Mesenchymal stem cell (in vitro differentiated cells and primary cell): ENCODE measurements at regions not wholly inside any gene's neighbourhood (a gene's known extent, or its start where the extent isn't known, plus 50 kb on each side); places are given as distances from the start of the nearest gene placed in this dataset.
"Not testable (repeated sequence)": the region's sequence is repeated elsewhere in the genome, so short reads cannot be mapped to it uniquely, and the experiment has no call there.

Experiments used
- DNase-seq: peaks from one replicate; pipeline ENCODE4 v3.0.0-alpha.2; 2013
- H2AFZ ChIP-seq: one replicate; pipeline ENCODE4 v1.6.1; 2013; ENCODE audit warnings: low read depth, mild to moderate bottlenecking, control low read depth, inconsistent platforms, low read length, moderate library complexity
- H2AK5ac ChIP-seq: 2 replicates; pipeline ENCODE4 v1.6.1; 2013; ENCODE audit warnings: low read length, moderate library complexity, mild to moderate bottlenecking, inconsistent platforms; ENCODE audit not compliant: severe bottlenecking
- H2BK120ac ChIP-seq: one replicate; pipeline ENCODE4 v1.6.1; 2013; ENCODE audit warnings: low read depth, mild to moderate bottlenecking, inconsistent platforms, low read length, moderate library complexity
- H2BK12ac ChIP-seq, 2 experiments: one replicate each; pipeline ENCODE4 v1.6.1; 2013; ENCODE audit warnings: inconsistent platforms in 2 of 2, low read length in 2 of 2, mild to moderate bottlenecking in 2 of 2, moderate library complexity in 2 of 2, control low read depth in 1 of 2
- H2BK15ac ChIP-seq: one replicate; pipeline ENCODE4 v1.6.1; 2013; ENCODE audit warnings: mild to moderate bottlenecking, low read depth, inconsistent platforms; ENCODE audit not compliant: poor library complexity, severe bottlenecking
- H2BK5ac ChIP-seq: 2 replicates; pipeline ENCODE4 v1.6.1; 2013; ENCODE audit warnings: low read depth, mild to moderate bottlenecking, low read length, control low read depth, inconsistent platforms; ENCODE audit not compliant: poor library complexity, severe bottlenecking
- H3K14ac ChIP-seq, 2 experiments: one replicate each; pipeline ENCODE4 v1.6.1; 2013; ENCODE audit warnings: inconsistent platforms in 2 of 2, low read length in 2 of 2, control low read depth in 1 of 2, mild to moderate bottlenecking in 1 of 2, moderate library complexity in 1 of 2
- H3K18ac ChIP-seq, 2 experiments: one replicate each; pipeline ENCODE4 v1.6.1; 2013; ENCODE audit warnings: inconsistent platforms in 2 of 2, low read length in 2 of 2, control low read depth in 1 of 2, low read depth in 1 of 2, mild to moderate bottlenecking in 1 of 2
- H3K23ac ChIP-seq, 2 experiments: one replicate each; pipeline ENCODE4 v1.6.1; 2013; ENCODE audit warnings: inconsistent platforms in 2 of 2, low read length in 2 of 2, mild to moderate bottlenecking in 2 of 2, moderate library complexity in 2 of 2, control low read depth in 1 of 2
- H3K27ac ChIP-seq: 2 replicates; pipeline ENCODE4 v1.5.1; 2013; ENCODE audit warnings: mild to moderate bottlenecking, moderate library complexity, low read length, control low read depth, inconsistent platforms; ENCODE audit not compliant: poor library complexity, severe bottlenecking
- H3K27me3 ChIP-seq, 2 experiments: 2 replicates each; pipeline versions ENCODE4 v1.6.1 to v1.7.0; 2013; ENCODE audit warnings: low read length in 2 of 2, mild to moderate bottlenecking in 2 of 2, moderate library complexity in 2 of 2, control low read depth in 1 of 2, inconsistent platforms in 1 of 2; ENCODE audit not compliant: control insufficient read depth in 1 of 2, insufficient read depth in 1 of 2
- H3K36me3 ChIP-seq, 2 experiments: 2 replicates each; pipeline versions ENCODE4 v1.6.1 to v1.7.0; 2013; ENCODE audit warnings: low read length in 2 of 2, control low read depth in 1 of 2, inconsistent platforms in 1 of 2, low read depth in 1 of 2, mild to moderate bottlenecking in 1 of 2; ENCODE audit not compliant: insufficient read depth in 2 of 2, control insufficient read depth in 1 of 2
- H3K4ac ChIP-seq, 2 experiments: one replicate each; pipeline ENCODE4 v1.6.1; 2013; ENCODE audit warnings: inconsistent platforms in 2 of 2, low read length in 2 of 2, mild to moderate bottlenecking in 2 of 2, moderate library complexity in 2 of 2, control low read depth in 1 of 2, low read depth in 1 of 2
- H3K4me1 ChIP-seq: 2 replicates; pipeline ENCODE4 v1.6.1; 2013; ENCODE audit warnings: low read depth, low read length, control low read depth; ENCODE audit not compliant: control insufficient read depth, insufficient read depth
- H3K4me2 ChIP-seq: 2 replicates; pipeline ENCODE4 v1.6.1; 2013; ENCODE audit warnings: low read length, mild to moderate bottlenecking, inconsistent platforms; ENCODE audit not compliant: poor library complexity, severe bottlenecking
- H3K4me3 ChIP-seq, 2 experiments: 2 replicates each; pipeline versions ENCODE4 v1.5.1 to v1.7.0; 2013; ENCODE audit warnings: low read length in 2 of 2, mild to moderate bottlenecking in 2 of 2, control low read depth in 1 of 2, low read depth in 1 of 2; ENCODE audit not compliant: insufficient read depth in 1 of 2
- H3K79me1 ChIP-seq: replicated peaks from 2 replicates; pipeline ENCODE4 v1.6.1; 2013; ENCODE audit warnings: mild to moderate bottlenecking, control low read depth, low read length, inconsistent platforms; ENCODE audit not compliant: poor library complexity, severe bottlenecking
- H3K9ac ChIP-seq: 2 replicates; pipeline ENCODE4 v1.7.0; 2013; ENCODE audit warnings: mild to moderate bottlenecking, low read length, moderate library complexity
- H3K9me3 ChIP-seq: 2 replicates; pipeline ENCODE4 v1.7.0; 2013; ENCODE audit warnings: mild to moderate bottlenecking, low read length; ENCODE audit not compliant: control insufficient read depth
- H4K8ac ChIP-seq: one replicate; pipeline ENCODE4 v1.6.1; 2013; ENCODE audit warnings: inconsistent platforms, mild to moderate bottlenecking, low read length, moderate library complexity
- H4K91ac ChIP-seq: one replicate; pipeline ENCODE4 v1.6.1; 2013; ENCODE audit warnings: mild to moderate bottlenecking, low read length, inconsistent platforms
- WGBS: methylation state at CpG from one replicate; pipeline ENCODE4 v1.1.7; 2013; ENCODE audit warnings: mixed read lengths; 5-methylcytosine and 5-hydroxymethylcytosine counted together

- H3K4me3 ChIP-seq: no peak overlapping the region
- WGBS: no CpG with 5 or more reads among the region's 2 CpGs
- H3K18ac ChIP-seq: no peak overlapping the region
- no peak overlapping the region for H2BK12ac ChIP-seq
- H3K9ac ChIP-seq: no peak overlapping the region
- no peak overlapping the region for H3K14ac ChIP-seq
- H4K8ac ChIP-seq: no peak overlapping the region
- H3K9me3 ChIP-seq: no peaks in the 10 kb centered on the region
- no peak overlapping the region for H3K4me2 ChIP-seq
- H2BK15ac ChIP-seq: no peak overlapping the region
- H3K27me3 ChIP-seq: no peaks in the 10 kb centered on the region
- H3K4me1 ChIP-seq: no peaks in the 10 kb centered on the region
- no peak overlapping the region for H3K23ac ChIP-seq
- H3K36me3 ChIP-seq: no peaks in the 10 kb centered on the region
- H3K4ac ChIP-seq: no peak overlapping the region
- H2AFZ ChIP-seq: no peak overlapping the region
- no peak for DNase-seq
- no peak overlapping the region for H3K27ac ChIP-seq
- no peaks in the 10 kb centered on the region for H3K79me1 ChIP-seq
- H4K91ac ChIP-seq: no peak overlapping the region
- H2BK5ac ChIP-seq: no peak overlapping the region
- no peak overlapping the region for H2AK5ac ChIP-seq
- no peak overlapping the region for H2BK120ac ChIP-seq
Observed at GRCh38 chr1:195731385-195731784, 876.9 kb downstream of the KCNT2 start.

GRCh38 chr1:195723796-195724194 is 884.4 kb downstream of the KCNT2 start:
- H4K91ac ChIP-seq: no peak overlapping the region
- no peak overlapping the region for H3K14ac ChIP-seq
- H4K8ac ChIP-seq: no peak overlapping the region
- no peak overlapping the region for H3K23ac ChIP-seq
- no peaks in the 10 kb centered on the region for H3K36me3 ChIP-seq
- H2BK120ac ChIP-seq: no peak overlapping the region
- no peak overlapping the region for H2AFZ ChIP-seq
- H3K27ac ChIP-seq: no peak overlapping the region
- no peaks in the 10 kb centered on the region for H3K79me1 ChIP-seq
- no peak overlapping the region for H3K4me2 ChIP-seq
- no peak overlapping the region for H2BK12ac ChIP-seq
- no peak overlapping the region for H2BK15ac ChIP-seq
- H3K18ac ChIP-seq: no peak overlapping the region
- DNase-seq: no peak
- H3K4me3 ChIP-seq: no peak overlapping the region
- no peaks in the 10 kb centered on the region for H3K4me1 ChIP-seq
- H2BK5ac ChIP-seq: no peak overlapping the region
- H3K27me3 ChIP-seq: no peaks in the 10 kb centered on the region
- no peak overlapping the region for H2AK5ac ChIP-seq
- no peaks in the 10 kb centered on the region for H3K9me3 ChIP-seq
- no peak overlapping the region for H3K9ac ChIP-seq
- no peak overlapping the region for H3K4ac ChIP-seq
- WGBS: 85% methylated on average over 3 of the region's 4 CpGs

DNA sequence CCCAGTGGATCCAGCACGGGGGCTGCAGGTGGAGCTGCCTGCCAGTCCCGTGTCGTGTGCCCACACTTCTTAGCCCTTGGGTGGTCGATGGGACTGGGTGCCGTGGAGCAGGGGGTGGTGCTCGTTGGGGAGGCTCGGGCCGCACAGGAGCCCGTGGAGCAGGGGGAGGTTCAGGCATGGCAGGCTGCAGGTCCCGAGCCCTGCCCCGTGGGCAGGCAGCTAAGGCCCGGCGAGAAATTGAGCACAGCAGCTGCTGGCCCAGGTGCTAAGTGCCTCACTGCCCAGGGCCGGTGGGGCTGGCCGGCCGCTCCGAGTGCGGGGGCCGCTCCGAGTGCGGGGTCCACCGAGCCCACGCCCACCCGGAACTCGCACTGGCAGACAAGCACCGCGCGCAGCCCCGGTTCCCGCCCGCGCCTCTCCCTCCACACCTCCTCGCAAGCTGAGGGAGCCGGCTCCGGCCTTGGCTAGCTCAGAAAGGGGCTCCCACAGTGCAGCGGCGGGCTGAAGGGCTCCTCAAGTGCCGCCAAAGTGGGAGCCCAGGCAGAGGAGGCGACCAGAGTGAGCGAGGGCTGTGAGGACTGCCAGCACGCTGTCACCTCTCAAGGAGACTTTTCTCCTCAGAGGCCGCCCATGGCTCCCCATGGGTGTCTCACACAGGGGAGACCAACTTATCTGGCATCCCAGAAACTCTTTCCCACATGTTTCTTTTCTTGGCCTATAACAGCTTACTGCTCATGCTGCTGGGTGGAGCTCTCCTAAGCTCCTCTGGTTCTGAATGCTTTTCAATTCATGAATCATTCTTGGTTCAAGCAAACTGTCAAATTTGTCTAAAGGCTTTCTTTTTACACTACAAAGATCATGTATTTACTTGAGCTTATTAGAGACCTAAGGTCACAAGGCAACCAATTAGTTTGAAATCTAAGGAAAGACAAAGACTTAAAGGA is 885.1 kb downstream of the KCNT2 start:
- not testable (repeated sequence) for H2BK15ac ChIP-seq

DNA sequence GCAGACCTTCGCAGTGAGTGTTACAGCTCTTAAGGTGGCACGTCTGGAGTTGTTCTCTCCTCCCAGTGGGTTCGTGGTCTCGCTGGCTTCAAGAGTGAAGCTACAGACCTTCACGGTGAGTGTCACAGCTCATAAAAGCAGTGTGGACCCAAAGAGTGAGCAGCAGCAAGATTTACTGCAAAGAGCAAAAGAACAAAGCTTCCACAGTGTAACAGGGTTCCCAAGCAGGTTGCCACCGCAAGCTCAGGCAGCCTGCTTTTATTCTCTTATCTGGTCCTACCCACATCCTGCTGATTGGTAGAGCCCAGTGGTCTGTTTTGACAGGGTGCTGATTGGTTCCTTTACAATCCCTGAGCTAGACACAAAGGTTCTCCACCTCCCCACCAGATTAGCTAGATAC is 886.1 kb downstream of the KCNT2 start:
- H3K79me1 ChIP-seq, H3K18ac ChIP-seq, H2BK12ac ChIP-seq, H3K23ac ChIP-seq, H3K4me1 ChIP-seq, H3K4me2 ChIP-seq, H3K27ac ChIP-seq, H2BK5ac ChIP-seq, H3K4ac ChIP-seq, H3K27me3 ChIP-seq, H3K9me3 ChIP-seq, H2BK120ac ChIP-seq, DNase-seq, H2AK5ac ChIP-seq, H3K14ac ChIP-seq, H2AFZ ChIP-seq, H3K4me3 ChIP-seq, H3K9ac ChIP-seq, H4K91ac ChIP-seq, H3K36me3 ChIP-seq, H2BK15ac ChIP-seq, H4K8ac ChIP-seq: not testable (repeated sequence)
- WGBS: 91% methylated on average over 6 of the region's 6 CpGs

More for the DNA sequence above, 885.1 kb downstream of the KCNT2 start:
- not testable (repeated sequence) for H3K4me2 ChIP-seq, H3K9me3 ChIP-seq, H2BK12ac ChIP-seq, H3K18ac ChIP-seq, H3K27ac ChIP-seq, H3K23ac ChIP-seq, H2AK5ac ChIP-seq, H3K9ac ChIP-seq, H3K4me3 ChIP-seq, H3K36me3 ChIP-seq, H2BK5ac ChIP-seq, H3K4me1 ChIP-seq, H3K4ac ChIP-seq, H4K91ac ChIP-seq, DNase-seq, H3K79me1 ChIP-seq, H3K27me3 ChIP-seq, H2BK120ac ChIP-seq, H3K14ac ChIP-seq, H2AFZ ChIP-seq
- H4K8ac ChIP-seq: peak overlapping the region; percentile 23
- WGBS: 97% methylated on average over 42 of the region's 42 CpGs
